ENCODE measurements at regions not wholly inside any gene's neighbourhood (a gene's known extent, or its start where the extent isn't known, plus 50 kb on each side); places are given as distances from the start of the nearest gene placed in this dataset.

- TF ChIP-seq ZNF8 (CRISPR knock-in tag; IDR thresholded peaks at IDR 0.05) (no peak), ZC3H10 (CRISPR knock-in tag; IDR thresholded peaks at IDR 0.05) (no peak), CSDC2 (CRISPR knock-in tag; IDR thresholded peaks at IDR 0.05) (no peak), ZFP3 (CRISPR knock-in tag; IDR thresholded peaks at IDR 0.05) (no peak), ZNF565 (CRISPR knock-in tag; conservative IDR thresholded peaks at IDR 0.05; ENCODE audit: low read depth) (no peak), ARNTL (CRISPR knock-in tag; IDR thresholded peaks at IDR 0.05; ENCODE audit: borderline replicate concordance, low read depth) (no peak), TOX (CRISPR knock-in tag; IDR thresholded peaks at IDR 0.05; ENCODE audit: borderline replicate concordance) (no peak), CSRNP3 (CRISPR knock-in tag; IDR thresholded peaks at IDR 0.05) (no peak), OSR1 (CRISPR knock-in tag; IDR thresholded peaks at IDR 0.05) (no peak), PPARA (CRISPR knock-in tag; IDR thresholded peaks at IDR 0.05; ENCODE audit: borderline replicate concordance) (no peak), CREB5 (CRISPR knock-in tag; IDR thresholded peaks at IDR 0.05; ENCODE audit: low read depth) (no peak), TSHZ2 (CRISPR knock-in tag; IDR thresholded peaks at IDR 0.05) (no peak), POU6F1 (CRISPR knock-in tag; IDR thresholded peaks at IDR 0.05; ENCODE audit: borderline replicate concordance, low read depth) (no peak)
- no peak for ATAC-seq
These were observed 259.3 kb upstream of the GATB start for GRCh38 chr4:152020073-152020472.

- TF ChIP-seq RARB (CRISPR knock-in tag; IDR thresholded peaks at IDR 0.05) (no peak), ZNF8 (CRISPR knock-in tag; IDR thresholded peaks at IDR 0.05) (no peak), ZNF565 (CRISPR knock-in tag; conservative IDR thresholded peaks at IDR 0.05; ENCODE audit: low read depth) (no peak), TOX (CRISPR knock-in tag; IDR thresholded peaks at IDR 0.05; ENCODE audit: borderline replicate concordance) (no peak), ESRRG (CRISPR knock-in tag; IDR thresholded peaks at IDR 0.05) (no peak), ZFP3 (CRISPR knock-in tag; IDR thresholded peaks at IDR 0.05) (no peak), SNAI2 (CRISPR knock-in tag; IDR thresholded peaks at IDR 0.05) (no peak), CSRNP3 (CRISPR knock-in tag; IDR thresholded peaks at IDR 0.05) (no peak), GLIS3 (CRISPR knock-in tag; IDR thresholded peaks at IDR 0.05) (no peak), OSR1 (CRISPR knock-in tag; IDR thresholded peaks at IDR 0.05) (no peak)
- no peak for ATAC-seq
These were observed 255.5 kb upstream of the GATB start for GRCh38 chr4:152016303-152016620.

- TF ChIP-seq ZNF70 (CRISPR knock-in tag; IDR thresholded peaks at IDR 0.05): no peak
- TF ChIP-seq CREB5 (CRISPR knock-in tag; IDR thresholded peaks at IDR 0.05; ENCODE audit: low read depth): no peak
- TF ChIP-seq TCF4 (CRISPR knock-in tag; IDR thresholded peaks at IDR 0.05; ENCODE audit: borderline replicate concordance): no peak
- TF ChIP-seq ZC3H10 (CRISPR knock-in tag; IDR thresholded peaks at IDR 0.05): no peak
- no peak for TF ChIP-seq SNAI2 (CRISPR knock-in tag; IDR thresholded peaks at IDR 0.05)
- no peak for TF ChIP-seq OSR1 (CRISPR knock-in tag; IDR thresholded peaks at IDR 0.05)
- TF ChIP-seq POU6F1 (CRISPR knock-in tag; IDR thresholded peaks at IDR 0.05; ENCODE audit: borderline replicate concordance, low read depth): no peak
- TF ChIP-seq RARB (CRISPR knock-in tag; IDR thresholded peaks at IDR 0.05): no peak
- TF ChIP-seq ZFP30 (CRISPR knock-in tag; IDR thresholded peaks at IDR 0.05): no peak
- TF ChIP-seq TSHZ2 (CRISPR knock-in tag; IDR thresholded peaks at IDR 0.05): no peak
- no peak for TF ChIP-seq ZFP3 (CRISPR knock-in tag; IDR thresholded peaks at IDR 0.05)
- no peak for ATAC-seq
These were observed 254.9 kb upstream of the GATB start for GRCh38 chr4:152015597-152016302.
